HG03196 (cell line): ENCODE measurements at regions not wholly inside any gene's neighbourhood (a gene's known extent, or its start where the extent isn't known, plus 50 kb on each side); places are given as distances from the start of the nearest gene placed in this dataset.
"Not testable (repeated sequence)": the region's sequence is repeated elsewhere in the genome, so short reads cannot be mapped to it uniquely, and the experiment has no call there.

Source experiments
- ATAC-seq: cut with Tn5 transposase; IDR thresholded peaks from one replicate; pipeline ENCODE4 v1.9.1; 2021; ENCODE audit not compliant: unreplicated experiment

GRCh38 chr1:192862271-192862670 lies 53.4 kb downstream of the RGS2 start:
- ATAC-seq, result no peak

GRCh38 chr1:192866241-192866868 lies 57.5 kb downstream of the RGS2 start:
- no peak for ATAC-seq

- ATAC-seq, result no peak
Observed at GRCh38 chr1:192867180-192867579, 58.3 kb downstream of the RGS2 start.

GRCh38 chr1:192869308-192869940 lies 60.6 kb downstream of the RGS2 start:
- ATAC-seq, result no peak

- no peak for ATAC-seq
Observed at GRCh38 chr1:192872010-192872409, 63.2 kb downstream of the RGS2 start.

GRCh38 chr1:192873836-192874235 lies 65.0 kb downstream of the RGS2 start:
- ATAC-seq, result no peak

- no peak for ATAC-seq
Observed at GRCh38 chr1:192876633-192877032, 67.8 kb downstream of the RGS2 start.

GRCh38 chr1:192877283-192877886 lies 68.5 kb downstream of the RGS2 start:
- no peak for ATAC-seq

GRCh38 chr1:192878249-192878648 lies 69.4 kb downstream of the RGS2 start:
- no peak for ATAC-seq

- ATAC-seq, result no peak
Observed at GRCh38 chr1:192879406-192879805, 70.6 kb downstream of the RGS2 start.

GRCh38 chr1:192880231-192880630 lies 71.4 kb downstream of the RGS2 start:
- no peak for ATAC-seq

GRCh38 chr1:192884241-192884640 lies 75.4 kb downstream of the RGS2 start:
- ATAC-seq, result no peak

GRCh38 chr1:192885387-192885786 lies 76.5 kb downstream of the RGS2 start:
- not testable (repeated sequence) for ATAC-seq

- no peak for ATAC-seq
Observed at GRCh38 chr1:192887426-192887825, 78.6 kb downstream of the RGS2 start.

- no peak for ATAC-seq
Observed at GRCh38 chr1:192888574-192888973, 79.7 kb downstream of the RGS2 start.

GRCh38 chr1:192889082-192889481 lies 80.2 kb downstream of the RGS2 start:
- no peak for ATAC-seq

GRCh38 chr1:192890134-192890533 lies 81.3 kb downstream of the RGS2 start:
- ATAC-seq, result no peak

GRCh38 chr1:192892934-192893333 lies 84.1 kb downstream of the RGS2 start:
- ATAC-seq, result no peak

- not testable (repeated sequence) for ATAC-seq
Observed at GRCh38 chr1:192895487-192895886, 86.6 kb downstream of the RGS2 start.

- ATAC-seq, result no peak
Observed at GRCh38 chr1:192896376-192896775, 87.5 kb downstream of the RGS2 start.

- no peak for ATAC-seq
Observed at GRCh38 chr1:192901500-192901899, 92.7 kb downstream of the RGS2 start.

- no peak for ATAC-seq
Observed at GRCh38 chr1:192903142-192903541, 94.3 kb downstream of the RGS2 start.
